HepG2 (cell line): ENCODE measurements at regions not wholly inside any gene's neighbourhood (a gene's known extent, or its start where the extent isn't known, plus 50 kb on each side); places are given as distances from the start of the nearest gene placed in this dataset.

ENCODE experiments used
- ATAC-seq: fragments of 200-7000 bp; cut with Tn5 transposase; 3 replicates; pipeline ENCODE4 v1.9.1; 2020; ENCODE audit warnings: mild to moderate bottlenecking, moderate library complexity
- BruUV-seq: library from RNA; stranded (reverse); fragments of 400-500 nt; replicated peaks from 2 replicates; lab custom pipeline; 2021; lab: Mats Ljungman, UMichigan
- CTCF ChIA-PET: fragments of 300-600 bp; formaldehyde crosslinking; extraction: SDS; loops from one replicate; lab custom pipeline; 2021; ENCODE audit warnings: low total read pairs, inconsistent platforms, low intra/inter-chr PET ratio; lab: Yijun Ruan, JAX
- POLR2A ChIA-PET: fragments of 350-600 bp; sonication (Branson Sonifier 250); formaldehyde crosslinking; loops from one replicate; lab custom pipeline; 2020; ENCODE audit warnings: antibody characterized with exemption, inconsistent platforms; lab: Yijun Ruan, JAX
- DNase-seq: peaks from one replicate; pipeline ENCODE4 v3.0.0-alpha.2; 2015; ENCODE audit warnings: low spot score
- FAIRE-seq: peaks from 3 replicates; lab custom pipeline; 2011; peaks lifted over from hg19 to GRCh38; lab: Jason Lieb, UNC
- H2AFZ ChIP-seq: one replicate; pipeline ENCODE4 v1.6.1; 2011; ENCODE audit warnings: low read length, inconsistent platforms
- H3K27ac ChIP-seq: fragments of 300-600 bp; 3 replicates; pipeline ENCODE4 v1.8.0; 2011; ENCODE audit warnings: mixed run types, mild to moderate bottlenecking, mixed read lengths, low read length, inconsistent platforms; ENCODE audit not compliant: insufficient read depth; ENCODE audit errors: extremely low read length
- H3K27me3 ChIP-seq, 2 experiments: fragments of 200-600 bp in 1 of 2; 2 replicates in 1 of 2; 3 replicates in 1 of 2; pipeline versions ENCODE4 v1.6.0 to v1.8.0; 2011; ENCODE audit warnings: low read length in 2 of 2, mild to moderate bottlenecking in 2 of 2, moderate library complexity in 2 of 2, inconsistent platforms in 1 of 2; ENCODE audit not compliant: insufficient read depth in 2 of 2, control insufficient read depth in 1 of 2
- H3K36me3 ChIP-seq, 2 experiments: fragments of 200-600 bp in 1 of 2; replicated peaks in 1 of 2; 2 replicates in 1 of 2; 3 replicates in 1 of 2; pipeline versions ENCODE4 v1.5.1 to v1.8.0; 2011; ENCODE audit warnings: low read length in 2 of 2, inconsistent platforms in 1 of 2; ENCODE audit not compliant: insufficient read depth in 2 of 2, control insufficient read depth in 1 of 2
- H3K4me1 ChIP-seq: 2 replicates; pipeline ENCODE4 v1.5.1; 2012; ENCODE audit warnings: low read length, inconsistent platforms; ENCODE audit not compliant: insufficient read depth
- H3K4me2 ChIP-seq: 2 replicates; pipeline ENCODE4 v1.6.0; 2011; ENCODE audit warnings: low read depth, low read length, inconsistent platforms
- H3K4me3 ChIP-seq, 3 experiments: fragments of 200-600 bp in 1 of 3; sonication (generic), shearing (Covaris generic) in 1 of 3; replicated peaks in 1 of 3; 2 replicates each; pipeline ENCODE4 v1.5.1; 2011 to 2016; ENCODE audit warnings: low read length in 3 of 3, inconsistent platforms in 2 of 3, low read depth in 2 of 3, mild to moderate bottlenecking in 2 of 3, control low read depth in 1 of 3, mixed read lengths in 1 of 3; ENCODE audit not compliant: insufficient read depth in 1 of 3
- H3K79me2 ChIP-seq: one replicate; pipeline ENCODE4 v1.6.1; 2011; ENCODE audit warnings: low read length, inconsistent platforms; ENCODE audit not compliant: insufficient read depth
- H3K9ac ChIP-seq: 2 replicates; pipeline ENCODE4 v1.6.0; 2011; ENCODE audit warnings: mild to moderate bottlenecking, low read depth, low read length, inconsistent platforms; ENCODE audit not compliant: insufficient read depth
- H3K9me3 ChIP-seq: 2 replicates; pipeline ENCODE4 v1.5.1; 2012; ENCODE audit warnings: mild to moderate bottlenecking, low read length
- H4K20me1 ChIP-seq: 2 replicates; pipeline ENCODE4 v1.6.0; 2011; ENCODE audit warnings: inconsistent platforms, mild to moderate bottlenecking, low read length, moderate library complexity; ENCODE audit not compliant: insufficient read depth
- MED1 ChIP-seq: sonication (generic); formaldehyde crosslinking; IDR thresholded peaks from 2 replicates; pipeline ENCODE4 v1.4.0; 2020; ENCODE audit warnings: missing genetic modification reagents
- RXRA ChIP-seq: sonication (generic); formaldehyde crosslinking; IDR thresholded peaks from 2 replicates; pipeline ENCODE4 v1.5.1; 2020; ENCODE audit warnings: missing genetic modification reagents
- SMAD9 ChIP-seq: sonication (generic); formaldehyde crosslinking; IDR thresholded peaks from 2 replicates; pipeline ENCODE4 v1.5.1; 2020; ENCODE audit warnings: mild to moderate bottlenecking, missing genetic modification reagents
- U2AF1 ChIP-seq: fragments of 200-400 bp; formaldehyde crosslinking; optimal IDR thresholded peaks from 2 replicates; pipeline ENCODE3; 2017; ENCODE audit warnings: mild to moderate bottlenecking, low read depth, low read length
- ZNF317 ChIP-seq: sonication (generic); formaldehyde crosslinking; IDR thresholded peaks from 2 replicates; pipeline ENCODE4 v1.5.0; 2020; ENCODE audit warnings: mild to moderate bottlenecking, missing genetic modification reagents
- ZNF326 ChIP-seq: sonication (generic); formaldehyde crosslinking; IDR thresholded peaks from 2 replicates; pipeline ENCODE4 v1.4.0; 2020; ENCODE audit warnings: missing genetic modification reagents, borderline replicate concordance
- ZNF747 ChIP-seq: sonication (generic); formaldehyde crosslinking; IDR thresholded peaks from 2 replicates; pipeline ENCODE4 v1.8.1; 2023; ENCODE audit warnings: missing genetic modification reagents, mild to moderate bottlenecking, borderline replicate concordance
- WGBS: methylation state at CpG from one replicate; pipeline ENCODE4 v1.1.6; 2017; ENCODE audit warnings: low lambda C conversion rate; 5-methylcytosine and 5-hydroxymethylcytosine counted together
- in situ Hi-C: cut with HindIII; loops from 2 replicates; pipeline ENCODE4 v1.10.0; 2017; ENCODE audit warnings: low pct_unique_long_range_greater_than_20kb; ENCODE audit not compliant: extremely low pct_ligation_motif_present
- intact Hi-C: fragments of 100-400 bp; cut with micrococcal nuclease; formaldehyde crosslinking; loops from one replicate; pipeline ENCODE4 v1.10.0; 2022; ENCODE audit not compliant: unreplicated experiment
- TF ChIP-seq, protein P1 (sequence below): sonication (generic); formaldehyde crosslinking; IDR thresholded peaks from 2 replicates; pipeline ENCODE4 v1.8.0; 2022; ENCODE audit warnings: missing genetic modification reagents, mild to moderate bottlenecking, inconsistent platforms, borderline replicate concordance

DNA sequence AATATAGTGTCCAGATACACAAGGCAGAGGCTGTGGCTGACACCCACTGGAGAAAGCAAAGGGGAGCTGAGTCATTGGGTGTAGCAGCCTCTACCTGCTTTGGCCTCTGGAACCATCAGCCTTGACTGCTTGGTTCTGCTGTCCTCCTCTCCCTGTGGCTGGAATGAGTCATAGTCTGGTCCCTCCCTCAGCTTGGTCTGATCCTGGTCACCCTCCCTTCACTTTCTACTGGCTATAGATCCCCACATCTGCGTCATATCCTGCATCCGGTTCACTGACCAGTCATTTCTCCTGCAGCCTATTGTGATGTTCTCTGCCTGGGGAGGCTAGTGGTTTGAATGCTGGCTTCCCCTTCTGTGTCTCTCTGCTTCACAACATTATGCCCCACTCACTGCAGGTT is 372.8 kb upstream of the DAB1 start (continued):
- TF ChIP-seq SMAD9 (CRISPR knock-in tag) (no peak), MED1 (CRISPR knock-in tag) (no peak)

DNA sequence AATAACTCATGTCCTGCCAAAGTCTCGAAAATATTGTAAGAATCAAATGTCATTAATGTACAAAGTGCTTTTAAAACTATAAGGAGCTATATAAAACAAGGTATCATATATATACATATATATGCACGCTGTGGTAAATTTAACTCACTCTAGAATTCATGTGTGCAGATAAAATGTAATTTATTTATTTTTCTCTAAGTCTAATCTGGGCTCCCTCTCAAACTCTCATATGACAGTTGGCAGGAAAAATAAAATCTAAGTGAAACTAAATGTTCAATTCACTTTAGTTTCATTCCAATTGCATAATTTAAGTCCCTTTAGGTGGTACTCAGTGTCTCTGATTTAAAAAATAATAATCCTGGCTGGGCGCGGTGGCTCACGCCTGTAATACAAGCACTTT is 372.0 kb upstream of the DAB1 start:
- ATAC-seq (no peak), DNase-seq (no peak), FAIRE-seq (no peak)
- Histone ChIP-seq H2AFZ (no peak overlapping the region), H3K4me3 (no peak overlapping the region), H3K27me3 (no peaks in the 10 kb centered on the region), H3K9me3 (no peaks in the 10 kb centered on the region), H3K4me1 (no peaks in the 10 kb centered on the region), H3K9ac (no peak overlapping the region), H3K4me2 (no peak overlapping the region), H3K27ac (no peak overlapping the region), H3K79me2 (no peaks in the 10 kb centered on the region), H3K36me3 (no peaks in the 10 kb centered on the region), H4K20me1 (no peaks in the 10 kb centered on the region)
- TF ChIP-seq, protein P1, sequence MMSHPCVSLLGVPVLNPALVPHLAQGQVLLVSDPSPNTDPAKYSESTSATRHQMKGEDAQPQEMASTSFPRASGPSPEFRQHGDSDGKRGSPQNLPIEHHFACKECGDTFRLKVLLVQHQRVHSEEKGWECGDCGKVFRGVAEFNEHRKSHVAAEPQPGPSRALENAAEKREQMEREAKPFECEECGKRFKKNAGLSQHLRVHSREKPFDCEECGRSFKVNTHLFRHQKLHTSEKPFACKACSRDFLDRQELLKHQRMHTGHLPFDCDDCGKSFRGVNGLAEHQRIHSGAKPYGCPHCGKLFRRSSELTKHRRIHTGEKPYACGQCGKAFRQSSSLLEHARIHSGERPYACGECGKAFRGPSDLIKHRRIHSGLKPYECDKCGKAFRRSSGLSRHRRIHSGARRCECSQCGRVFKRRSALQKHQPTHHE: no peak
- TF ChIP-seq ZNF326 (CRISPR knock-in tag) (no peak), RXRA (CRISPR knock-in tag) (no peak), ZNF317 (CRISPR knock-in tag) (no peak), ZNF747 (CRISPR knock-in tag) (no peak), U2AF1 (no peak)
- BruUV-seq: no TSS peak
- 54% methylated on average over 5 of the region's 5 CpGs for WGBS
- in situ Hi-C loops (no loop called here), intact Hi-C loops (no loop called here)
- ChIA-PET CTCF (no interaction called here), POLR2A (no interaction called here)
